HCT116 (cell line): ENCODE measurements at regions not wholly inside any gene's neighbourhood (a gene's known extent, or its start where the extent isn't known, plus 50 kb on each side); places are given as distances from the start of the nearest gene placed in this dataset.

Source experiments
- ATAC-seq: fragments of 200-7000 bp; cut with Tn5 transposase; 2 replicates; pipeline ENCODE4 v1.9.1; 2020; ENCODE audit warnings: mild to moderate bottlenecking, moderate library complexity
- BruUV-seq: library from RNA; stranded (reverse); fragments of 400-500 nt; replicated peaks from 2 replicates; lab custom pipeline; 2021; lab: Mats Ljungman, UMichigan
- CTCF ChIA-PET: fragments of 300-600 bp; sonication (Branson Sonifier 250); formaldehyde crosslinking; loops from one replicate; lab custom pipeline; 2021; ENCODE audit warnings: antibody characterized with exemption; lab: Charles Lee
- POLR2A ChIA-PET: fragments of 300-600, 350-600 bp; sonication (Branson Sonifier 250); formaldehyde crosslinking; loops from one replicate; lab custom pipeline; 2021; ENCODE audit warnings: antibody characterized with exemption; lab: Charles Lee
- RAD21 ChIA-PET, 2 experiments: fragments of 300-600 bp; sonication (Branson Sonifier 250); formaldehyde crosslinking; loops; one replicate each; lab custom pipeline; 2023; ENCODE audit warnings: low total read pairs in 2 of 2; ENCODE audit not compliant: uncharacterized antibody in 2 of 2, unreplicated experiment in 2 of 2, low non-redundant PET in 1 of 2; lab: Charles Lee
- DNase-seq: peaks from one replicate; pipeline ENCODE4 v3.0.0-alpha.2; 2010; ENCODE audit warnings: low read depth, low spot score
- H2AFZ ChIP-seq: fragments of 200-600 bp; shearing (Covaris generic), sonication (generic); 2 replicates; pipeline ENCODE4 v1.6.1; 2017; ENCODE audit warnings: low read depth, mixed run types, mixed read lengths, antibody characterized with exemption, low read length; ENCODE audit not compliant: poor library complexity, severe bottlenecking
- H3K27ac ChIP-seq: 2 replicates; pipeline ENCODE4 v1.5.1; 2012; ENCODE audit warnings: low read depth, low read length
- H3K27me3 ChIP-seq: fragments of 200-600 bp; sonication (generic); 2 replicates; pipeline ENCODE4 v1.6.1; 2016; ENCODE audit warnings: mixed run types, low read length, mixed read lengths; ENCODE audit not compliant: insufficient read depth
- H3K36me3 ChIP-seq, 2 experiments: fragments of 200-500 bp in 1 of 2; fragments of 200-600 bp in 1 of 2; sonication (Bioruptor generic) in 1 of 2; sonication (generic) in 1 of 2; 2 replicates each; pipeline versions ENCODE4 v1.5.1 to v1.6.1; 2014 to 2016; ENCODE audit warnings: low read length in 2 of 2, inconsistent platforms in 1 of 2, mixed read lengths in 1 of 2, mixed run types in 1 of 2; ENCODE audit not compliant: insufficient read depth in 2 of 2, control insufficient read depth in 1 of 2
- H3K4me1 ChIP-seq, 2 experiments: fragments of 200-600 bp in 1 of 2; sonication (generic) in 1 of 2; 2 replicates each; pipeline versions ENCODE4 v1.5.1 to v1.6.1; 2012 to 2017; ENCODE audit warnings: low read length in 2 of 2, inconsistent platforms in 1 of 2, mild to moderate bottlenecking in 1 of 2, mixed read lengths in 1 of 2, mixed run types in 1 of 2, moderate library complexity in 1 of 2; ENCODE audit not compliant: insufficient read depth in 2 of 2, control insufficient read depth in 1 of 2
- H3K4me2 ChIP-seq: fragments of 200-600 bp; sonication (generic); 2 replicates; pipeline ENCODE4 v1.6.1; 2017; ENCODE audit warnings: mixed run types, low read length, mixed read lengths
- H3K4me3 ChIP-seq, 2 experiments: fragments of 200-600 bp in 1 of 2; sonication (generic) in 1 of 2; replicated peaks in 1 of 2; 2 replicates each; pipeline ENCODE4 v1.5.1; 2011 to 2016; ENCODE audit warnings: low read length in 2 of 2, control low read depth in 1 of 2, low read depth in 1 of 2, mild to moderate bottlenecking in 1 of 2, mixed read lengths in 1 of 2, mixed run types in 1 of 2
- H3K79me2 ChIP-seq: fragments of 200-600 bp; sonication (generic); 2 replicates; pipeline ENCODE4 v1.6.1; 2017; ENCODE audit warnings: mild to moderate bottlenecking, mixed run types, low read length, moderate library complexity, mixed read lengths; ENCODE audit not compliant: insufficient read depth
- H3K9ac ChIP-seq: fragments of 200-600 bp; sonication (generic); 2 replicates; pipeline ENCODE4 v1.6.1; 2016; ENCODE audit warnings: low read length, mixed read lengths
- H3K9me2 ChIP-seq: fragments of 200-600 bp; sonication (generic), shearing (Covaris generic); 2 replicates; pipeline ENCODE4 v1.6.1; 2017; ENCODE audit warnings: mixed run types, mild to moderate bottlenecking, moderate library complexity; ENCODE audit not compliant: insufficient read depth
- H3K9me3 ChIP-seq, 2 experiments: fragments of 200-500 bp in 1 of 2; fragments of 200-600 bp in 1 of 2; sonication (Bioruptor generic) in 1 of 2; sonication (generic) in 1 of 2; 2 replicates each; pipeline ENCODE4 v1.6.1; 2014 to 2017; ENCODE audit warnings: low read length in 2 of 2, mixed read lengths in 2 of 2, inconsistent platforms in 1 of 2, low read depth in 1 of 2, mild to moderate bottlenecking in 1 of 2, mixed run types in 1 of 2, moderate library complexity in 1 of 2; ENCODE audit not compliant: control insufficient read depth in 1 of 2, insufficient read depth in 1 of 2
- H4K20me1 ChIP-seq: fragments of 200-600 bp; sonication (generic), shearing (Covaris generic); 2 replicates; pipeline ENCODE4 v1.6.1; 2017; ENCODE audit warnings: mixed run types, mild to moderate bottlenecking, moderate library complexity; ENCODE audit not compliant: insufficient read depth
- CBX3 ChIP-seq: IDR thresholded peaks from 2 replicates; pipeline ENCODE4 v1.6.1; 2012; ENCODE audit warnings: low read depth
- EZH2phosphoT487 ChIP-seq: fragments of 200-600 bp; IDR thresholded peaks from 2 replicates; pipeline ENCODE4 v1.6.1; 2018; ENCODE audit warnings: antibody characterized with exemption, borderline replicate concordance
- JUND ChIP-seq: IDR thresholded peaks from 2 replicates; pipeline ENCODE4 v1.6.1; 2012
- REST ChIP-seq: IDR thresholded peaks from 2 replicates; pipeline ENCODE4 v1.6.1; 2012; ENCODE audit warnings: low read depth
- YY1 ChIP-seq: IDR thresholded peaks from 2 replicates; pipeline ENCODE4 v1.6.1; 2011; ENCODE audit warnings: low read length, low read depth, moderate library complexity, mild to moderate bottlenecking; ENCODE audit not compliant: insufficient replicate concordance; ENCODE audit errors: extremely low read depth
- intact Hi-C: fragments of 100-400 bp; cut with micrococcal nuclease; formaldehyde crosslinking; loops from 2 replicates; pipeline ENCODE4 v1.10.0; 2022

- H3K9me2 ChIP-seq, result no peaks in the 10 kb centered on the region
- no peaks in the 10 kb centered on the region for H3K36me3 ChIP-seq
- H4K20me1 ChIP-seq, result no peaks in the 10 kb centered on the region
- ATAC-seq (no peak), DNase-seq (no peak)
- peaks cover 9 to 26% of the 10 kb centered on the region in 2 experiments; a peak in 3 of 4 replicates for H3K9me3 ChIP-seq
- intact Hi-C loops, result no loop called here
- no peaks in the 10 kb centered on the region for H3K4me1 ChIP-seq
- no peak overlapping the region for H3K4me2 ChIP-seq
- no TSS peak for BruUV-seq
- RAD21 ChIA-PET, result no interaction called here
- no peaks in the 10 kb centered on the region for H3K27me3 ChIP-seq
- no peaks in the 10 kb centered on the region for H3K79me2 ChIP-seq
- CTCF ChIA-PET, result no interaction called here
- H3K27ac ChIP-seq, result no peak overlapping the region
- H3K9ac ChIP-seq, result no peak overlapping the region
- TF ChIP-seq YY1, result no peak
- TF ChIP-seq REST, result no peak
- TF ChIP-seq CBX3, result no peak
- TF ChIP-seq JUND, result no peak
- TF ChIP-seq EZH2phosphoT487, result no peak
- H3K4me3 ChIP-seq, result no peak overlapping the region
- no peak overlapping the region for H2AFZ ChIP-seq
- POLR2A ChIA-PET, result no interaction called here
Measured at GRCh38 chr21:28308516-28308915, 684.2 kb downstream of the LTN1 start.

GRCh38 chr21:28299946-28300345 lies 692.7 kb downstream of the LTN1 start:
- peaks cover 5 to 19% of the 10 kb centered on the region in 2 experiments; a peak in 2 of 4 replicates for H3K9me3 ChIP-seq
- H3K27ac ChIP-seq, result no peak overlapping the region
- no peak overlapping the region for H3K4me3 ChIP-seq
- DNase-seq (no peak), ATAC-seq (no peak)
- no peak overlapping the region for H3K4me2 ChIP-seq
- H4K20me1 ChIP-seq, result no peaks in the 10 kb centered on the region
- no peaks in the 10 kb centered on the region for H3K4me1 ChIP-seq
- POLR2A ChIA-PET, result no interaction called here
- H3K36me3 ChIP-seq, result no peaks in the 10 kb centered on the region
- H3K79me2 ChIP-seq, result no peaks in the 10 kb centered on the region
- no TSS peak for BruUV-seq
- no peak overlapping the region for H3K9ac ChIP-seq
- no peaks in the 10 kb centered on the region for H3K27me3 ChIP-seq
- no peak for TF ChIP-seq CBX3
- RAD21 ChIA-PET, result no interaction called here
- H2AFZ ChIP-seq, result no peak overlapping the region
- CTCF ChIA-PET, result no interaction called here
- intact Hi-C loops, result no loop called here
- H3K9me2 ChIP-seq, result no peaks in the 10 kb centered on the region
